ENCODE measurements at regions not wholly inside any gene's neighbourhood (a gene's known extent, or its start where the extent isn't known, plus 50 kb on each side); places are given as distances from the start of the nearest gene placed in this dataset.

- ATAC-seq = no peak
These were observed 315.6 kb downstream of the RDH14 start for GRCh38 chr2:18244845-18245244.

GRCh38 chr2:18243816-18244215 lies 316.6 kb downstream of the RDH14 start:
- no peak for ATAC-seq

DNA sequence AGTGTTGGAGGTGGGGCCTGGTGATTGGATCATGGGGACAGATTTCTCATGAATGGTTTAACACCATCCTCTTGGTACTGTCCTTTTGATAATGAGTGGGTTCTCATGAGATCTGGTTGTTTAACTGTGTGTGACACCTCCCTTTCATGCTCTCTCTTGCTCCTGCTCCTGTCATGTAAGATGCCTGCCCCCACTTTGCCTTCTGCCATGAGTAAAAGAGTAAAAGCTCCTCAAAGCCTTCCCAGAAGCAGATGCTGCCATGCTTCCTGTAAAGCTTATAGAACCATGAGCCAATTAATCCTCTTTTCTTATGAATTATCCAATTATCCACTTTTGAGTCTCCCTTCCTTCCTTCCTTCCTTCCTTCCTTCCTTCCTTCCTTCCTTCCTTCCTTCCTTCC lies 317.7 kb downstream of the RDH14 start:
- ATAC-seq = no peak

DNA sequence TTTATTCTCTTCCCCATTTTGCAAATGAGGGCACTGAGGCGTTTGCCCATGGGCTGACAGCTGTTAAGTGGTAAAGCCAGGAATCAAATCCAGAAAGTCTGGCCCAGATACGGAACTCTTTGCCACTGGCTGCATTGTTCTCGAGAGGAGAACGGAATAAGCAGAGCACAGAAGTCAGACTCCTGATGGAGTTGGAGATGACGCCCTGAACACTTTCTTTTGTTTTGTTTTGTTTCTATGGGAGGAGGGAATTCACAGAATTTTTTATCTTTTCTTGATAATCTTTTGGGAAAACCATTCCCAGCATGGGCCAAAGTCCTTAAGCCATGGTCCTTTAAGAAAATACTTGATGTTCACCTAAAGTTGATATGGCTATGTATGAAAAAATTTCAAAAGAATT lies 322.2 kb downstream of the RDH14 start:
- ATAC-seq = no peak

GRCh38 chr2:18237298-18237697 lies 323.2 kb downstream of the RDH14 start:
- no peak for ATAC-seq

DNA sequence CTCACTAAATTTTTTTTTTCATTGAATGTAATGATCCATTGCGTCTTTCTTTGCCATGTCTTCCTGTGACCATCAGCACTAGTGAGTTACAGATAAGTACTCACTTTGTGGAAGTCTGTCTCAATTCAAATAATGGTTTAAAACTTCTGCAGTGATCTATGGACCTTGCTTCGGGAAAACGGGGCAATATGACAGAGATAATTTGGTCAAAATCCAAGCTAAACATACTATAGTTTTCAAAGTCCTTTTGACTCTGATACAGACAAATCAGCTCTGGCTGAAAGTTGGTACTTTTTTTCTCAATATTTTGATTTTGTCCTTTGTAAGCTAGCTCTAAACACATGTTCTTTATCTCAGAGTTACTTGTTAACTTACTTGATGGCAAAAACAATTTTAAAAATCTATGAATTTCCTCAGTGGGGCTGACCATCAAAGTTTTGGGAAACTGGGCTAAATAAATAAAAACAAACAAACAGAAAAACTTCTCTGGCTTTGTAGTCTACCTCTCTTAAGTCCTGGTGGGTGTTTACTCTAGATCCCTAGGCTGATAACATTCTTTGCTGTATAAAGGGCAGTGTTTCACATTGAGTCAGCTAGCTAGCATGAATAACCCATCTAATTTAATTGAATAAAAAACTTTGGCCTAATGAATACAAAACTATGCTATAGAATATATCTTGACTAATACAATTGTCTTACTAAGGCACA lies 327.6 kb downstream of the RDH14 start:
- ATAC-seq = no peak

DNA sequence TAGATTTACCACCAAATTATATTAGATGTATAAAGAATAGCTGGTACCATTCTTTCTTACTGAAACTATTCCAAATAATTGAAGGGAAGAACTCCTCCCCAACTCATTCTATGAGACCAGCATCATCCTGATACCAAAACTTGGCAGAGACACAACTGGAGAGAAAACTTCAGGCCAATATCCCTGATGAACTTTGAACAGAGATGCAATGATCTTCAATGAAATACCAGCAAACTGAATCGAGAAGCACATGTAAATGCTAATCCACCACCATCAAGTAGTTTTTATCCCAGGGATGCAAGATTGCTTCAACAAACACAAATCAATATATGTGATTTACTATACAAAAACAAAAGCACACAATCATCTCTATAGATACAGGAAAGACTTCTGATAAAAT lies 329.8 kb downstream of the RDH14 start:
- no peak for ATAC-seq

DNA sequence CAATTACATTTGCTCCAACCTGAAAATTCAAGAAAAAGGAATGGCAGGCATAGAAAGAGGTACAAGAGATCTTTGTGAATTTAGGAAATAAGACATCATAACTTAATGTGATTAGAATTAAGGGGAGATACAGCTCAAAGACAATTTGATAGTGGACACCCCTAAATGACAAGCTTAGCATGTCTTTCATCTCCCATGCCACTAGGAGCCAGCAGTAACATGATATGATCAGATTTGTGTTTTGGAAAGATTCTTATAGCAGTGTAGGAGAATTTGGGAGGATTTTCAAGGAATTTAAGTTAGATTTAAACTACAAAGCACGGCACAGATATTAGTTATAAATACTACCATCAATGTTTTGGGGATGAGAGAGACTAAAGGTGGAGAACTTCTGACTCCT lies 340.8 kb downstream of the RDH14 start:
- ATAC-seq = no peak

GRCh38 chr2:18218160-18218933 lies 339.9 kb downstream of the KCNS3 start:
- no peak for ATAC-seq

DNA sequence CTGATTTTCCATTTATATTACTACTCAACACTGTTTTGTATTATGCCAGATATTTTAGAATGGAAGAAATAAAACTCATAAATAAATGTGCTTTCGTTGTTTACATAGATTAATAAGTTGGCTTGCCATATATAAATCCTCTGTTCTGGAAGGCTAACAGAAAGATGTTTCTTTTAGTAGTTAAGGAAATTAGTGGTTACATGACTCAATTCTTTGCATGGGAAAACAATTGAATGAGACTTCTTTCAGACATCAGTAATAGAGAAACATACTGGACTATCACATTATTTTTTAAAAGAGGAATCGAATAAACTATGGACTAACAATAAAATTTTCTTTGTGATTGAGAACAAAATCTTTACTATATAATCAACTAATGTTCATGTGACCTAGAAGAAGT lies 336.5 kb downstream of the KCNS3 start:
- no peak for ATAC-seq

- no peak for ATAC-seq
These were observed 335.5 kb downstream of the KCNS3 start for GRCh38 chr2:18213986-18214385.

DNA sequence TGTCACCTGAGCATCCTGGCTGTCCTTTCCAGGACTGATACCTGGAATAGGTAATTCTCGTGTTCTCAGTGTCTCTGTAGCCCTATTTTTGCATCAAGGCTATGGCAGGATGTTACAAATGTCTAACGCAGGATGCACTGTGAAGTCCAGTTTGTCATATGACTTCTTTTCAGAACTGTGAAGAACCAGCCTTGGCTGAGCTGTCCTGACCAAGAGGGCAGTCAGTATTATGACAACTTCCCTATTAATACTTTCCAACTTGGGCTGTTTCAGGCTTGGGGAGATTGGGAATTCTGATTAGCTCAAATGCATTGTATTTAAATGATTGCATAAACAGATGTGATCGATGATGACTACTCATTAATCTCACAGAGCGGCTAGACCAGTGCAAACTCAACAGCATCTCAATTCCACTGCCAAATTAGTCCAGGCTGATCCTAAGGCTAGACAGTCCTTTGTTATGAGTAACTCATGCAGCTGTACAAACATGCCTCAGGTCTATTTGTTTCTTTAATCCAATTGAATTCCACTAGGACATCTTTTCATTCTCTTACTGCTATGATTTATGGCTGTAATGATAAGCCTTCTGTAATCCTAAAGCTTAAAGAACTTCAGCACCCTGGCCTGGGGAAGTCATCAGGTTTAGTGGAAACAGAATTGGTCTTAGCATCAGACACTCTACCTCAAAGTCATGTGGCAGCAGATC lies 331.6 kb downstream of the KCNS3 start:
- no peak for ATAC-seq

DNA sequence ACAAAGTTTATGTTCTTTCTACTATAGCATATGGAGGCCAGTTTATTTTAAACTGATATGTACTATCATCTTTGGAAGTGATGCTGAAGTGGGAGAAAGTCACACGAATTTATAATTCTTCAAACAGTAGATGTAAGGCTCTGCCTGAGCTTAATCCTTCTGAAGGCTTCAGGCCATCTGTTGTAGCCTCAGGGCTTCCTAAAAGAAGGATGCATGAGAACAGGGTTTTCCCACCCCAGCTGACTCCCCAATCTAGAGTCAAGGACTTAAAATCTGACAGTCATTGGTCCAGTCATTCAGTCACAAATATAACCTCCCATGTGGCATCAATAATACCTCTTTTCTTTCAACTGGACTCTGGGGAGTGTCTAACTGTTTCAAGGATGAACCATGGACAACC lies 330.5 kb downstream of the KCNS3 start:
- ATAC-seq = no peak

DNA sequence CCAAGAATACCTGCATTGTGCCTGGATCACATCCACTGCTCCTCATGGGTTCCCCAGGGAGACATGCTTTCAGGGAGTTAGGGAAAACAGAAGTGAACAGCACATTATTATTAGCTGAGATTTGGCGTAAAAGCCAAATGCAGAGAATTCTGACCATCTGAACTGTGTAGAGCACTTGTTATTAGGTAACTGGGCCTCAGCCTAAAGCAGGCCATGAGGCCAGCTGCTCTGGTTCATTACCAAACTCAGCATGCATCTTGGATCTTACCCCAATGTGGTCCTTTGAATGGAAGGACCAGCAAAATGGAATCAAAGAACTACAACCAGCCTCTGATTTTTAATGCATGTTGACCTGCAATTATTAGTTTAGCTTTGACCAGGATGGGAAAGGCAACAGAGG lies 322.3 kb downstream of the KCNS3 start:
- no peak for ATAC-seq

GRCh38 chr2:18198677-18199076 lies 320.2 kb downstream of the KCNS3 start:
- ATAC-seq = no peak

DNA sequence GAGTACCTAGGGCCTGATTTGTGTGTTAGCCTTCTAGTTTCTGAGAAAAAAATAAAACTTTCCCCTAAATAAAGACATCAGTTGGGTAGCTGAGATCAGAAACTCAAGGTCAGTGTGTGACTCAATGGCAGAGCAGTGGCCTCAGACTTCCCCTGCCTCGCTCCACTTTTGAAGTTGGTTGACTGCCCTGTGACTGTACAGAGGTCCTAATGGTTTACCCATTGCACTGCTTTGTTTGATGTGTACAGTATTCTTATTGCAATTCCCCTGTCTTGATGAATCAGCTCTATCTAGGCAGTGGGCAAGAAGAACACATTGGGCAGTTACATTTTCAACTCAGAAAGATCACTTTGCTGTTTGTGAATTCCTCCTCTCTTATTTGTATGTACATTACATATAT lies 315.7 kb downstream of the KCNS3 start:
- no peak for ATAC-seq

DNA sequence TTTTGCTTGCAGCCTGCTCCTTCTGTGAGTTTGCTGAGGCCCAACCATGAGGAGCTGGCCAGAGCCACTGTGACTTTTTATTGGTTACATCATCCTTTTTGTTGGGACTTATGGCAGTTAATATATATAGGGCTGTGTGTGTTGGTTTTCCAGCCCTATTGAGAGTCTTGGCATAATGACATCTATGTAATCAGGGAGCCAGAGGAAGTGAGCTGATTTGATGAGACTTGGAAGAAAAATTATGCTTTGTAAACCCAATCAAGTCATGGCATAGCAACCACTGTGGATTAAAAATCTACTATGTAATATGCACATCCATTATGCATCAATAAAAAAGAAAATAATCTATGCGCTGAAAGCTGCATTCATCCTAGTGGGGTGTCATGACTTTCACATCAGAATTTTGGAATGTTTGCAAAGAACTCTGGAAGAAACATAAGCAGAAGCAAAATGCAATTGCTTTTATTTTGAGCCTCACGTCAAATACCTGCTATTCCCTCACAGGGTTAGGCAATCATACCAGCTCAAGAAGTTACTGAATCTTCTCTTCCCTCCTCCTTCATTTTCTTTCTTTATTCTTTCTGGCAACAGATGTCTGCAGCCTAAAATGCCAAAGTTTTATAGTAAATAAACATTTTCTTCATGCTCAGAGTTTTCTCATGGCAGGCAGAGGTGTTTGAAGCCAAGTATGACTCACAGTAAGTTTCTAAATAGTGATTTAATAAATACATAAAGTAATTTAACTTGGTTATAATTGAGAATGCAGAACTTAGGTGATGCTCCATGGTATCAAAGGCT lies 308.5 kb downstream of the KCNS3 start:
- no peak for ATAC-seq

DNA sequence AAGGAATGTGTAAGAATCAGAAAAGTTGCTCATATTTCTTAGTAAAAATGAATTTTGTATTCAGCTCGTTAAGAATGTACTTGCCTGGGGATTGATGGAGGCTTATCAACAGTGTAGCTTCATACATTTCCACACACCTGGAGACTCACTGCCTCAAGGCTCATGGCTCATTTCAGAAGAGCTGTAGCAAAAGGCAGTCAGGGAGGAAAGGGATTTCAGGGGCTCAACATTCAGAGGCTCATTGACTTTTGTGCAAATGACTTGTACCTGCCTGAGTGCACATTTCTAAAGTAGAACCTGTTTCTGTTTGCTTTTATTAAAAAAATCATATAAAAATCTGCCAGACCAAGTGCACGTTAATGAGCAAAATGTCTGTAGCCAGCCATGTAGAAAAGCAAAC lies 304.4 kb downstream of the KCNS3 start:
- no peak for ATAC-seq

DNA sequence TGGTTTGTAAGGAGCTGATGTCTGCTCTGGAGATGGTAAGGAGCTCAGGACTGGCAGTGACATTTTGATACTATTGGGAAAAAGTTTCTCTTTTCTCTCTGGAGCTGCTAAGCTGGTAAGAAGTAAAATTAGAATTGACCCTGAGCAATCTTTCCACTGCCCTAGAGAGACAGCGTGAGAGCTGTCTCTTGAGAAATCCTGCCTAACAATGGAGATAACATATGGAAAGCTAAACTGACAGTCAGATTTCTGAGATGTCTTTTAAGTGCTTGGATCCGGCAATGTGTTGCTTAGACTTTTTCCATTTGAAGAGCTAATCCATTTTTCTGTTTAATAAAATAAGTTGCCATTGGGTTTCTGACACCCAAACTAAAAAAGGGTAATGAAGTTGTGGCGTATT lies 302.4 kb downstream of the KCNS3 start:
- no peak for ATAC-seq

- no peak for ATAC-seq
These were observed 301.7 kb downstream of the KCNS3 start for GRCh38 chr2:18180031-18180610.

DNA sequence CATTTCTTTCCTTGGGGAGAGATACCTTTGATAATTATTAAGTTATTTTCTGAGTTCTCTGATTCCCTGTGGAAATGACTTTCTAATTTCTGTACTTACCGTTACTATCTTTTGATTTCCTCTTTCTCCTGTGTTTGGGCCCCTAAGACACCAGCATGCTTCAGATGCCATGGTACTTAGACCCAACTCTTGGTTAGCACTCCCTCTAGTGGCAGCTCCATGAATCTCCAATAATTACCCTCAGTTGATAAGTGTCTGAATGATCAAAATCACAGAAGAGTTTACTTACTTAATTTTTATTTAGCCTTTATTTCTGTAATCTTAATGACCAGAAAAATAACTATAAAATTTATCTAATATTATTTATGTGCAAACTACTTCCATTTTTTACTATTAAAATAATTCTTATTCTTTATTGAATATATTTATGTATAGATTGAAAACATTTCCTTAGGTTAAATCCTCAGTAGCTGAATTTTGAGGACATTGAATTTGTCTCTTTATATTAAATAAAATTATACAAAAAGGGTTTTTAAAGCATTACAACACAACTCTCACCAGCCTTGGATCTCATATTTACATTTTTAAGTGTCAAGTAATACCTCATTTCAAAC lies 300.4 kb downstream of the KCNS3 start:
- peak in 1 of 2 donors; percentile 44 for ATAC-seq

- no peak for ATAC-seq
These were observed 298.3 kb downstream of the KCNS3 start for GRCh38 chr2:18176679-18177215.
